ENCODE measurements at regions not wholly inside any gene's neighbourhood (a gene's known extent, or its start where the extent isn't known, plus 50 kb on each side); places are given as distances from the start of the nearest gene placed in this dataset.

DNA sequence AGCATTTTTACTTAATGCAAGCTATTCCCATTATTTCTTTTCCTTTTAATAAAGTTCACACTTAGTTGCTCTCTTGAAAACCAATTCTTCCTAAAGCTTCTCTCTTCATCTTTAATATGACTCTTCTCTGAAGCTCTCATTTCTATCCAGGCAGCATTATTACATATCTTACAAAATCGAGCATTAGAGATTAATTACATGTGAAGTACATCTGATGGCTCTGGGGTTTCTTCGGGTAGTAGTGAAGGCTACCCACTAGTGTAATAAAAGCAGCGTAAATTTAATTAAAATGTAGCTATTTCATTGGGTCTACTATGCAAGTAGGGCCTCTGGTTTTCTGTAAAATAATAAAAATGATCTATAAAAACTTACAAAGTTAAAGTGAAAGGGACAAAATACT lies 513.6 kb upstream of the DPH6 start:
- intact Hi-C loops (cut with DNase I), result no loop called here

DNA sequence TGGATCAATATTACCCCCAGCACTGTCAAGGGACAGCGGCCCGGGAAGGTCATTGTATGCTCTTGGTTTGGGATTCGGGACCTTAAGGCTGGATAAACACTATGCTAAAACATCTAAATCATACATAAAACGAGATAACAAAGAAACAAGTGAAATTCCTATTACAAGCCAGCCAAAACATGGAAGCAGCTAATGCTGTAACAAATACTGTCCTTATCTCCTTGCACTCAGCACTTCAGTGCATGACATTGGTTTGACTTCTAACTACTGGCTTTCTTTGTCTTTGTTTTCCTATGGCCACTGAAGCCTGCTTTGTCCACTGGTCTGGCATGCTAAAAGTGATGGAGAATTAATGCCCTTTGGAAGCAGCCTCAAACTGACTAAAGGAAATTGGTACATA lies 516.4 kb upstream of the DPH6 start:
- TF ChIP-seq POLR2AphosphoS5 (IDR thresholded peaks at IDR 0.05; ENCODE audit: insufficient read depth in 1 of 2, low read depth in 1 of 2) (no peak), POLR2A (IDR thresholded peaks at IDR 0.05) (no peak)
- no peak for DNase-seq (ENCODE audit: extremely low spot score in 2 of 2)
- no peaks in the 10 kb centered on the region for H3K36me3 ChIP-seq
- H3K27ac ChIP-seq, result no peak overlapping the region
- no peaks in the 10 kb centered on the region for H3K27me3 ChIP-seq
- H3K9me3 ChIP-seq, result no peaks in the 10 kb centered on the region
- H3K4me1 ChIP-seq, result no peaks in the 10 kb centered on the region
- H3K4me3 ChIP-seq, result no peak overlapping the region
- intact Hi-C loops (cut with DNase I), result no loop called here

More for the DNA sequence above, 513.6 kb upstream of the DPH6 start:
- Histone ChIP-seq H3K36me3 (no peaks in the 10 kb centered on the region), H3K9me3 (no peaks in the 10 kb centered on the region), H3K4me1 (no peaks in the 10 kb centered on the region), H3K27me3 (no peaks in the 10 kb centered on the region), H3K27ac (no peak overlapping the region), H3K4me3 (no peak overlapping the region)
- TF ChIP-seq, protein P1, sequence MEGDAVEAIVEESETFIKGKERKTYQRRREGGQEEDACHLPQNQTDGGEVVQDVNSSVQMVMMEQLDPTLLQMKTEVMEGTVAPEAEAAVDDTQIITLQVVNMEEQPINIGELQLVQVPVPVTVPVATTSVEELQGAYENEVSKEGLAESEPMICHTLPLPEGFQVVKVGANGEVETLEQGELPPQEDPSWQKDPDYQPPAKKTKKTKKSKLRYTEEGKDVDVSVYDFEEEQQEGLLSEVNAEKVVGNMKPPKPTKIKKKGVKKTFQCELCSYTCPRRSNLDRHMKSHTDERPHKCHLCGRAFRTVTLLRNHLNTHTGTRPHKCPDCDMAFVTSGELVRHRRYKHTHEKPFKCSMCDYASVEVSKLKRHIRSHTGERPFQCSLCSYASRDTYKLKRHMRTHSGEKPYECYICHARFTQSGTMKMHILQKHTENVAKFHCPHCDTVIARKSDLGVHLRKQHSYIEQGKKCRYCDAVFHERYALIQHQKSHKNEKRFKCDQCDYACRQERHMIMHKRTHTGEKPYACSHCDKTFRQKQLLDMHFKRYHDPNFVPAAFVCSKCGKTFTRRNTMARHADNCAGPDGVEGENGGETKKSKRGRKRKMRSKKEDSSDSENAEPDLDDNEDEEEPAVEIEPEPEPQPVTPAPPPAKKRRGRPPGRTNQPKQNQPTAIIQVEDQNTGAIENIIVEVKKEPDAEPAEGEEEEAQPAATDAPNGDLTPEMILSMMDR (IDR thresholded peaks at IDR 0.05), result no peak
- no peak for TF ChIP-seq POLR2A (IDR thresholded peaks at IDR 0.05)
- DNase-seq (ENCODE audit: extremely low spot score in 2 of 2), result no peak

DNA sequence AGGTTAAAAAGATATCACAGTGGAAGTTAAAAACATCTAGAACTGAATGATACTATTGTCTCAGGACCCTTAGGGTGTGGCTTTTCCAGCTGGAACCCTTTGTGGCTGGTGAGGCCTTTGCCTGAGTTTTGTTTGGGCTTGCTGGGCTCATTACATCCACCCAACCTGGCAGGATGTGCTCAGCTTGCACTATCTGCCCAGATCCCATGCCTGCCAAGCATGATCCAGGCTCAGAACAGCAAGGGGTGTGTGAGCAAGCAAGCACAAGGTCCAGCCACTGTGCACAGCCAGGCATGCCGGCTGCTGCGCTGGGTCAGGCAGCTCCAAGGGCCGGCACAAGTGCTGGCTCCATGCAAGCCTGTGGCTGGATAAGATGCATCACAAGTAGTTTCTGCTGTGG lies 512.7 kb upstream of the CDIN1 start:
- Histone ChIP-seq H3K9me3 (no peaks in the 10 kb centered on the region), H3K4me1 (no peaks in the 10 kb centered on the region), H3K27ac (no peak overlapping the region), H3K36me3 (no peaks in the 10 kb centered on the region), H3K27me3 (no peaks in the 10 kb centered on the region), H3K4me3 (no peak overlapping the region)
- intact Hi-C loops (cut with DNase I), result no loop called here
- TF ChIP-seq, protein P1 (IDR thresholded peaks at IDR 0.05), result no peak
- no peak for TF ChIP-seq POLR2AphosphoS5 (IDR thresholded peaks at IDR 0.05; ENCODE audit: insufficient read depth in 1 of 2, low read depth in 1 of 2)
- TF ChIP-seq POLR2A (IDR thresholded peaks at IDR 0.05), result no peak
- no peak for DNase-seq (ENCODE audit: extremely low spot score in 2 of 2)

DNA sequence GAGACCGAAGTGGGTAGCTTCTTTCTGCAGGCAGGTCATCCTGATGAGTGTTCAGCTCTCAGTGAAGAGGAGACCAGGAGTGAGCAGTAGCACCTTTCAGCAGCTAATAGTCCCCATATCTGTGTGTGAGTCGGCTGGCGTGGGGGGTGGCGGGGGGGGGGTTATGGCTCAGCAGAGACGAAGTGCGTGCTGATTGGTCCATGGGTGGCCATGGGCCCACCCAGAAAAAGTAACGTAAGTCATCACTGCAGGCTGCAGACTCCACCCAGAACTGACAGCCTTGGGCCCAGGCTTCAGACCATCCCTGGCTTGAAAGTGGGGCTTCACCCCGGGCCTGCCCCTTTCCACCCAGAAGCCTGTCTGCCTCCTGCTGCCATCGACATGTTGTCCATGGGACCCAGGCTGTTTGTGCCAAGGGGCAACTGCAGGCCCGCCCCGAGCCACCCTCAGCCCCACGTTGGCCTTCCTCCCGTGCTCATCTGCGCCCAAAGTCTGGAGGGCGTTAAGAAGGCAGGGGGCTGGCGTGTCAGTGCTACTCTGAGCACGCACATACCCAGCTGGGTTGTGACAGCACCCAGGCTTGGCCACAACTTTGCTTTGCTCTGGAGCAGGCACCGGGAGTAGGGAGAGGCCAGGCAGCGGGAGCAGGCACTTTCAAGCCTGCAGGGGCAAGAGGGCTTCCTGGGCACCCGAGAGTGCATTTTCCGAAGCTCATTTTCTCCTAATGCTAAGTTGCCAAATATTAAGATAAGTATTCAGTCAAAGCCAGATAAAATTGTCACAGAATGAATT lies 511.7 kb upstream of the CDIN1 start:
- Histone ChIP-seq H3K27me3 (no peaks in the 10 kb centered on the region), H3K4me1 (no peaks in the 10 kb centered on the region)
- intact Hi-C loops (cut with DNase I), result no loop called here

DNA sequence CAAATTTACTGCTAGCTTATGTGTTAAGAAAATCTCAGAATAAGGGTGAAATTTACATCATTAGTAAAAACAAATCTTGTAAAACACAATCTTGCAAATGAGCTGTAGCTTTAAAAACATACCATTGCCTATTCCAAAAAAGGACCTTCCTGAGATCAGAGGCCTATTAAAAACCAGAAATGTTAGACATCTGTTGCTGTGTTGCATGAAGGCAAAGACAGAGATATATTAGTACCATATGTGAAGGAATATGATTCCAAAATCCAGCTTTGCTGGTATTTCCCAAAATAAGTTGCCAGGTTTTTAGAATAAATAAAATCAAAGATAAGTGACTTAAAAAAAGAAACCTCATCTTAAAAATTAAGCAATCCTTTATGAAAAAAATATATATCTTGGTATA lies 504.1 kb upstream of the CDIN1 start:
- H3K27ac ChIP-seq, result no peak overlapping the region
- no peak for DNase-seq (ENCODE audit: extremely low spot score in 2 of 2)
- no peak overlapping the region for H3K4me3 ChIP-seq
- no peaks in the 10 kb centered on the region for H3K36me3 ChIP-seq
- H3K4me1 ChIP-seq, result no peaks in the 10 kb centered on the region
- no peaks in the 10 kb centered on the region for H3K9me3 ChIP-seq
- intact Hi-C loops (cut with DNase I), result no loop called here
- H3K27me3 ChIP-seq, result no peaks in the 10 kb centered on the region
- TF ChIP-seq, protein P1 (IDR thresholded peaks at IDR 0.05), result no peak
- TF ChIP-seq POLR2AphosphoS5 (IDR thresholded peaks at IDR 0.05; ENCODE audit: insufficient read depth in 1 of 2, low read depth in 1 of 2) (no peak), POLR2A (IDR thresholded peaks at IDR 0.05) (no peak)

More for the DNA sequence above, 511.7 kb upstream of the CDIN1 start:
- Histone ChIP-seq H3K4me3 (no peak overlapping the region), H3K36me3 (no peaks in the 10 kb centered on the region), H3K9me3 (no peaks in the 10 kb centered on the region), H3K27ac (no peak overlapping the region)
- TF ChIP-seq, protein P1 (IDR thresholded peaks at IDR 0.05), result no peak
- no peak for DNase-seq (ENCODE audit: extremely low spot score in 2 of 2)

All from vagina (tissue), 2 donors.